SK-N-MC (cell line): ENCODE measurements at regions not wholly inside any gene's neighbourhood (a gene's known extent, or its start where the extent isn't known, plus 50 kb on each side); places are given as distances from the start of the nearest gene placed in this dataset.

Experiments used
- EZH2 ChIP-seq: fragments of 200-600 bp; sonication (generic); IDR thresholded peaks from one replicate; pipeline ENCODE4 v1.6.1; 2017; ENCODE audit warnings: antibody characterized with exemption
- FOXP2 ChIP-seq: optimal IDR thresholded peaks from 2 replicates; pipeline ENCODE3; 2011; ENCODE audit warnings: mild to moderate bottlenecking, moderate library complexity; ENCODE audit not compliant: insufficient read depth; ENCODE audit errors: extremely low read length, control extremely low read depth
- POLR2AphosphoS5 ChIP-seq: IDR thresholded peaks from 2 replicates; pipeline ENCODE4 v1.6.1; 2012; ENCODE audit warnings: mild to moderate bottlenecking, low read depth, low read length, borderline replicate concordance

GRCh38 chr5:67674159-67674655 lies 477.6 kb upstream of the CD180 start:
- TF ChIP-seq POLR2AphosphoS5 (no peak), EZH2 (no peak), FOXP2 (no peak)
